Progenitor cell of endocrine pancreas (in vitro differentiated cells): ENCODE measurements at regions not wholly inside any gene's neighbourhood (a gene's known extent, or its start where the extent isn't known, plus 50 kb on each side); places are given as distances from the start of the nearest gene placed in this dataset.

ENCODE experiments used
- DNase-seq: peaks from one replicate; pipeline ENCODE4 v3.0.0; 2021; ENCODE audit warnings: low spot score; ENCODE audit not compliant: unreplicated experiment
- H3K27ac Mint-ChIP-seq: 2 replicates; pipeline ENCODE4 v1.8.0; 2021; ENCODE audit warnings: mild to moderate bottlenecking, moderate library complexity, mixed read lengths
- H3K27me3 Mint-ChIP-seq: 2 replicates; pipeline ENCODE4 v1.8.0; 2021; ENCODE audit warnings: mixed read lengths
- H3K36me3 Mint-ChIP-seq: 2 replicates; pipeline ENCODE4 v1.8.0; 2022; ENCODE audit warnings: mixed read lengths; ENCODE audit not compliant: insufficient read depth
- H3K4me1 Mint-ChIP-seq: 2 replicates; pipeline ENCODE4 v1.8.0; 2021; ENCODE audit warnings: low read depth, mixed read lengths
- H3K4me3 Mint-ChIP-seq: 2 replicates; pipeline ENCODE4 v1.8.0; 2021; ENCODE audit warnings: low read depth, mild to moderate bottlenecking, moderate library complexity, mixed read lengths
- H3K9me3 Mint-ChIP-seq: 2 replicates; pipeline ENCODE4 v1.8.0; 2021; ENCODE audit warnings: low read depth, mixed read lengths
- CTCF ChIP-seq: fragments of 200-600 bp; sonication (generic); IDR thresholded peaks from one replicate; pipeline ENCODE4 v1.5.0; 2021; ENCODE audit warnings: antibody characterized with exemption, mild to moderate bottlenecking; ENCODE audit not compliant: unreplicated experiment

GRCh38 chr18:4734903-4735302 is 279.8 kb upstream of the DLGAP1 start:
- Mint-ChIP-seq H3K4me3 (no peak overlapping the region), H3K27me3 (no peaks in the 10 kb centered on the region), H3K36me3 (no peaks in the 10 kb centered on the region), H3K27ac (no peak overlapping the region), H3K4me1 (peaks cover 4% of the 10 kb centered on the region), H3K9me3 (peaks cover 3% of the 10 kb centered on the region)
- DNase-seq = no peak
- no peak for TF ChIP-seq CTCF

DNA sequence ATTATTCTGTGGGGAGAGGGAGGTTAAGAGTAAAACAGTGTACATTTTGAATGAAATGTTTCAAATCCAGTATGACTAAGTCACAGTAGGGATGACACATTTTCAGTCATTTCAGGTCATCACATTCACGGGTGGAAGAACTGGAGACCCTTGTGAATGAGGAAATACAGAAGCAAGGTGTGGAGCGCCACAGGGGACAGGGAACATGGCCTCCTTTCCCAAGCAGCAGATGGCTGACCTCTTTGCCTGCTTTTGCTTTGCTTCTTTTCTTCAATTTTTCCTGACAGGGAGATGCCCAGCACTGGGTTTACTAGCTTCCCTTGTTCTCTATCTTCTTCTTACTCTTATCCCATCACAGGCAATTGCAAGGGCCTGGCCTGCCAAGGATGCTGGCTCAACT is 278.9 kb upstream of the DLGAP1 start:
- H3K27me3 Mint-ChIP-seq = no peaks in the 10 kb centered on the region
- no peak for TF ChIP-seq CTCF
- no peak overlapping the region for H3K27ac Mint-ChIP-seq
- no peak overlapping the region for H3K4me3 Mint-ChIP-seq
- H3K4me1 Mint-ChIP-seq = peaks cover 4% of the 10 kb centered on the region
- H3K9me3 Mint-ChIP-seq = peaks cover 3% of the 10 kb centered on the region
- no peaks in the 10 kb centered on the region for H3K36me3 Mint-ChIP-seq
- DNase-seq = no peak

- Mint-ChIP-seq H3K4me1 (peaks cover 13% of the 10 kb centered on the region), H3K27me3 (no peaks in the 10 kb centered on the region), H3K4me3 (no peak overlapping the region), H3K27ac (no peak overlapping the region), H3K9me3 (no peaks in the 10 kb centered on the region), H3K36me3 (no peaks in the 10 kb centered on the region)
- no peak for DNase-seq
- no peak for TF ChIP-seq CTCF
Measured at GRCh38 chr18:4721545-4721944, 266.4 kb upstream of the DLGAP1 start.

- no peak for DNase-seq
- Mint-ChIP-seq H3K27ac (no peak overlapping the region), H3K36me3 (no peaks in the 10 kb centered on the region), H3K4me3 (no peak overlapping the region), H3K9me3 (no peaks in the 10 kb centered on the region), H3K4me1 (peaks cover 13% of the 10 kb centered on the region), H3K27me3 (no peaks in the 10 kb centered on the region)
- no peak for TF ChIP-seq CTCF
Measured at GRCh38 chr18:4720518-4720917, 265.4 kb upstream of the DLGAP1 start.

- H3K27me3 Mint-ChIP-seq = no peaks in the 10 kb centered on the region
- no peak overlapping the region for H3K27ac Mint-ChIP-seq
- no peaks in the 10 kb centered on the region for H3K9me3 Mint-ChIP-seq
- TF ChIP-seq CTCF = no peak
- no peaks in the 10 kb centered on the region for H3K36me3 Mint-ChIP-seq
- H3K4me1 Mint-ChIP-seq = peaks cover 3% of the 10 kb centered on the region
- DNase-seq = no peak
- H3K4me3 Mint-ChIP-seq = no peak overlapping the region
Measured at GRCh38 chr18:4705894-4706293, 250.8 kb upstream of the DLGAP1 start.
